ENCODE measurements at regions not wholly inside any gene's neighbourhood (a gene's known extent, or its start where the extent isn't known, plus 50 kb on each side); places are given as distances from the start of the nearest gene placed in this dataset.

DNA sequence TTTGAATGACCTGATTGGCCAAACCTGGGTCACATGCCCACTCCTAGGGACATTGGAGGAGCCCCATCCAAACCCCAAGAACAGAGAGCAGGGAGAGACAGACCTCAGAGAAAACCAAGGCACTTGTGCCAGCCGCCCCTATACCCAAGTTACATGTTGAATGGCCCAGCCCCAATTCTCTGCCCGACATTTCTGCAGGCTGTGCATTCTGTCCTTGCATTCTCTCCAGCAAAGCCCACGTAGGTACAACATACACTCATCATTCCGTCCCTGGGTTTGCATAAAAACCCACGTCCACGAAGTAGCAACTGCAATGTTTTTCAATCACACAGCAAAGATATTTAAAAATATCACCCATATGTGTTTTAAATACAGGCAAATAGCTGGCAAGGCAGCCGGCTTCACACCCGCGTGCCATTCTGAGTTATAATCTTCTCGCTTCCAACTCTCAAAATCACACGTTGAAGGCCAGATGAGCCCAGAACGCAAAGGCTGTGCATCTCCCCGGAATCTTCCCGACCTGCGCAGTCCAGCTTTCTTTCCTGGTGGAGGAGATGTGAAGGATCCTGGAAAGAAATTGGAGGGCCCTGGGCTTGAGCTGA lies 91.7 kb upstream of the MYL2 start:
- TF ChIP-seq, protein P1, sequence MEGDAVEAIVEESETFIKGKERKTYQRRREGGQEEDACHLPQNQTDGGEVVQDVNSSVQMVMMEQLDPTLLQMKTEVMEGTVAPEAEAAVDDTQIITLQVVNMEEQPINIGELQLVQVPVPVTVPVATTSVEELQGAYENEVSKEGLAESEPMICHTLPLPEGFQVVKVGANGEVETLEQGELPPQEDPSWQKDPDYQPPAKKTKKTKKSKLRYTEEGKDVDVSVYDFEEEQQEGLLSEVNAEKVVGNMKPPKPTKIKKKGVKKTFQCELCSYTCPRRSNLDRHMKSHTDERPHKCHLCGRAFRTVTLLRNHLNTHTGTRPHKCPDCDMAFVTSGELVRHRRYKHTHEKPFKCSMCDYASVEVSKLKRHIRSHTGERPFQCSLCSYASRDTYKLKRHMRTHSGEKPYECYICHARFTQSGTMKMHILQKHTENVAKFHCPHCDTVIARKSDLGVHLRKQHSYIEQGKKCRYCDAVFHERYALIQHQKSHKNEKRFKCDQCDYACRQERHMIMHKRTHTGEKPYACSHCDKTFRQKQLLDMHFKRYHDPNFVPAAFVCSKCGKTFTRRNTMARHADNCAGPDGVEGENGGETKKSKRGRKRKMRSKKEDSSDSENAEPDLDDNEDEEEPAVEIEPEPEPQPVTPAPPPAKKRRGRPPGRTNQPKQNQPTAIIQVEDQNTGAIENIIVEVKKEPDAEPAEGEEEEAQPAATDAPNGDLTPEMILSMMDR (IDR thresholded peaks at IDR 0.05): no peak
- no peak for TF ChIP-seq EZH2 (IDR thresholded peaks at IDR 0.05; ENCODE audit: borderline replicate concordance, insufficient read depth, low read depth, low read length, poor library complexity, severe bottlenecking)
